Heart left ventricle (tissue), 13 donors: ENCODE measurements at regions not wholly inside any gene's neighbourhood (a gene's known extent, or its start where the extent isn't known, plus 50 kb on each side); places are given as distances from the start of the nearest gene placed in this dataset.

Source experiments
- POLR2A ChIP-seq, 2 donors: fragments of 450-650 bp; IDR thresholded peaks; one replicate each; pipeline ENCODE4 v1.6.1; 2017; ENCODE audit warnings: antibody characterized with exemption in 2 of 2, mild to moderate bottlenecking in 2 of 2, moderate library complexity in 2 of 2
- TF ChIP-seq, protein P1 (sequence below), 12 donors: fragments of 200-600 bp; sonication (generic) in 4 of 12; IDR thresholded peaks; one replicate each; pipeline versions ENCODE4 v1.5.0 to v1.8.0; 2018 to 2022; ENCODE audit warnings: antibody characterized with exemption in 12 of 12, mild to moderate bottlenecking in 5 of 12
- donor health status: ischemic (EF 13 %, LVEDD 7.1; RV severe dilation, severe dysfunction).
- donor health status: DM: no; HTN: yes; CAD: no.
- donor health status: DM: no; HTN: no; CAD: no.
- donor health status: ischemic (EF 25% LVEDD 6.9; RV normal size, moderate dysfunction).
- donor health status: ischemic (EF 25% LVEDD 5.7; RV mildly dilated, moderate dysfunction).
- donor health status: ischemic (EF 35%, LVEDD 5.7; RV mildly dilated, moderate dysfunction).
- donor health status: nonischemic (EF 11% LVEDD 7.7; RV severe dilation, severe dysfunction).
- donor health status: DM: yes; HTN: yes; CAD: no.
- donor health status: PGD.
- donor health status: ischemic (EF 29% LVEDD 5.4; RV normal size, mild dysfunction).
- donor health status: nonischemic (EF 23%, LVEDD 6.1; RV moderate dilation, normal function).

DNA sequence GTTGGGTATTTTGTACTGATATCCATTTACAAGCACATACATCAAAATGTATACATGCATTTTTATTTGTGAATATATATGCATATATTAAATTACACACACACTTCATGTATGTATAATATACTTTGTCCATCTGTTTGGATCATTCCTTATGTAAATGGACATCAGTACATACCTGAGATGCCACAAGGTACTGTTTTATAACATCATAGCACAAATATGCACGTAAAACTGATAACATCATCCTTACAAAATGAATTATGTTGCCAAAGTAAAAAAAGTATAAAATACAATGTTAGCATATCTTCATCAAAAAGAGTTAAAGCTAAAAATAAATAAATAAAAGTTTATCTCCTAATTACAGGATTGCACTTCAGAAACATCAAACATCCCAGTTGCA, 634.8 kb upstream of the UBE2E2 start:
- TF ChIP-seq, protein P1, sequence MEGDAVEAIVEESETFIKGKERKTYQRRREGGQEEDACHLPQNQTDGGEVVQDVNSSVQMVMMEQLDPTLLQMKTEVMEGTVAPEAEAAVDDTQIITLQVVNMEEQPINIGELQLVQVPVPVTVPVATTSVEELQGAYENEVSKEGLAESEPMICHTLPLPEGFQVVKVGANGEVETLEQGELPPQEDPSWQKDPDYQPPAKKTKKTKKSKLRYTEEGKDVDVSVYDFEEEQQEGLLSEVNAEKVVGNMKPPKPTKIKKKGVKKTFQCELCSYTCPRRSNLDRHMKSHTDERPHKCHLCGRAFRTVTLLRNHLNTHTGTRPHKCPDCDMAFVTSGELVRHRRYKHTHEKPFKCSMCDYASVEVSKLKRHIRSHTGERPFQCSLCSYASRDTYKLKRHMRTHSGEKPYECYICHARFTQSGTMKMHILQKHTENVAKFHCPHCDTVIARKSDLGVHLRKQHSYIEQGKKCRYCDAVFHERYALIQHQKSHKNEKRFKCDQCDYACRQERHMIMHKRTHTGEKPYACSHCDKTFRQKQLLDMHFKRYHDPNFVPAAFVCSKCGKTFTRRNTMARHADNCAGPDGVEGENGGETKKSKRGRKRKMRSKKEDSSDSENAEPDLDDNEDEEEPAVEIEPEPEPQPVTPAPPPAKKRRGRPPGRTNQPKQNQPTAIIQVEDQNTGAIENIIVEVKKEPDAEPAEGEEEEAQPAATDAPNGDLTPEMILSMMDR (IDR thresholded peaks at IDR 0.05) = no peak
- no peak for TF ChIP-seq POLR2A (IDR thresholded peaks at IDR 0.05)
